ENCODE measurements at regions not wholly inside any gene's neighbourhood (a gene's known extent, or its start where the extent isn't known, plus 50 kb on each side); places are given as distances from the start of the nearest gene placed in this dataset.
"Not testable (repeated sequence)": the region's sequence is repeated elsewhere in the genome, so short reads cannot be mapped to it uniquely, and the experiment has no call there.

- not testable (repeated sequence) for TF ChIP-seq POLR2A (IDR thresholded peaks at IDR 0.05; ENCODE audit: extremely low read depth, insufficient read length); CTCF (IDR thresholded peaks at IDR 0.05; ENCODE audit: low read depth, low read length); MYC (IDR thresholded peaks at IDR 0.05; ENCODE audit: low read depth, low read length)
These were observed 406.9 kb upstream of the NPAP1 start for GRCh38 chr15:24268536-24269165.
